HL-60 (cell line): ENCODE measurements at regions not wholly inside any gene's neighbourhood (a gene's known extent, or its start where the extent isn't known, plus 50 kb on each side); places are given as distances from the start of the nearest gene placed in this dataset.

Experiments used
- DNase-seq, 2 experiments: peaks; one replicate each; pipeline ENCODE4 v3.0.0-alpha.2; 2010 to 2020; ENCODE audit warnings: low read depth in 1 of 2, low spot score in 1 of 2
- H3K27ac ChIP-seq: fragments of 250-450 bp; sonication (Bioruptor Pico); replicated peaks from 2 replicates; pipeline ENCODE4 v1.5.1; 2020; ENCODE audit warnings: mild to moderate bottlenecking, moderate library complexity
- H3K27me3 ChIP-seq: fragments of 250-450 bp; sonication (Bioruptor Pico); 2 replicates; pipeline ENCODE4 v1.5.1; 2021; ENCODE audit warnings: mild to moderate bottlenecking, moderate library complexity; ENCODE audit not compliant: insufficient read depth, poor library complexity, severe bottlenecking
- H3K4me3 ChIP-seq: replicated peaks from 2 replicates; pipeline ENCODE4 v1.5.1; 2011; ENCODE audit warnings: mild to moderate bottlenecking, control low read depth, low read length; ENCODE audit not compliant: insufficient read depth
- CTCF ChIP-seq: IDR thresholded peaks from one replicate; pipeline ENCODE4 v1.5.1; 2011; ENCODE audit warnings: low read length, control low read depth, inconsistent platforms; ENCODE audit not compliant: insufficient read depth
- GABPA ChIP-seq: IDR thresholded peaks from 2 replicates; pipeline ENCODE4 v1.6.1; 2012; ENCODE audit warnings: low read depth
- POLR2AphosphoS5 ChIP-seq: IDR thresholded peaks from 2 replicates; pipeline ENCODE4 v1.6.1; 2012; ENCODE audit warnings: low read depth
- SPI1 ChIP-seq: IDR thresholded peaks from 2 replicates; pipeline ENCODE4 v1.6.1; 2012; ENCODE audit warnings: low read depth, mild to moderate bottlenecking, borderline replicate concordance
- TF ChIP-seq, protein P1 (sequence below): IDR thresholded peaks from 2 replicates; pipeline ENCODE4 v1.6.1; 2012; ENCODE audit warnings: low read depth; ENCODE audit not compliant: insufficient replicate concordance

DNA sequence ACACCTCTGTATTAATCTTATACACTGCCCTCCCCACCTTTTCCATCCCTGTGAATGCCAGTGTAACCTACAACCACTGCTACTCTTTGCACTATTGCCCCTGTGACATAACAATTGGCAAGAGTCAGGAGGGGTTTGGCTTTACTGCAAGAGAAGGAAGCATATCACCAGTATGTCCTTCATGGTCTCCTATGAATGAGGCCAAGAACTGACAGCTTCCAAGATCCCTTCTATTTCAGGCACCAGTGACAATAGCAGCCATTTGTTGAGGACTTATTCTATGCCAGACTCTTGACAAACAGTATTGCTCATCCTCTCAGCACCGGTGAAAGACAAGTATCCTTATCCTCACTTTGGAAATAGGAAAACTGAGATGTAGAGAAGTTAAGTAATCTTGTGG is 363.9 kb downstream of the MID1IP1 start:
- no peak for TF ChIP-seq POLR2AphosphoS5
- no peak for TF ChIP-seq CTCF
- TF ChIP-seq, protein P1, sequence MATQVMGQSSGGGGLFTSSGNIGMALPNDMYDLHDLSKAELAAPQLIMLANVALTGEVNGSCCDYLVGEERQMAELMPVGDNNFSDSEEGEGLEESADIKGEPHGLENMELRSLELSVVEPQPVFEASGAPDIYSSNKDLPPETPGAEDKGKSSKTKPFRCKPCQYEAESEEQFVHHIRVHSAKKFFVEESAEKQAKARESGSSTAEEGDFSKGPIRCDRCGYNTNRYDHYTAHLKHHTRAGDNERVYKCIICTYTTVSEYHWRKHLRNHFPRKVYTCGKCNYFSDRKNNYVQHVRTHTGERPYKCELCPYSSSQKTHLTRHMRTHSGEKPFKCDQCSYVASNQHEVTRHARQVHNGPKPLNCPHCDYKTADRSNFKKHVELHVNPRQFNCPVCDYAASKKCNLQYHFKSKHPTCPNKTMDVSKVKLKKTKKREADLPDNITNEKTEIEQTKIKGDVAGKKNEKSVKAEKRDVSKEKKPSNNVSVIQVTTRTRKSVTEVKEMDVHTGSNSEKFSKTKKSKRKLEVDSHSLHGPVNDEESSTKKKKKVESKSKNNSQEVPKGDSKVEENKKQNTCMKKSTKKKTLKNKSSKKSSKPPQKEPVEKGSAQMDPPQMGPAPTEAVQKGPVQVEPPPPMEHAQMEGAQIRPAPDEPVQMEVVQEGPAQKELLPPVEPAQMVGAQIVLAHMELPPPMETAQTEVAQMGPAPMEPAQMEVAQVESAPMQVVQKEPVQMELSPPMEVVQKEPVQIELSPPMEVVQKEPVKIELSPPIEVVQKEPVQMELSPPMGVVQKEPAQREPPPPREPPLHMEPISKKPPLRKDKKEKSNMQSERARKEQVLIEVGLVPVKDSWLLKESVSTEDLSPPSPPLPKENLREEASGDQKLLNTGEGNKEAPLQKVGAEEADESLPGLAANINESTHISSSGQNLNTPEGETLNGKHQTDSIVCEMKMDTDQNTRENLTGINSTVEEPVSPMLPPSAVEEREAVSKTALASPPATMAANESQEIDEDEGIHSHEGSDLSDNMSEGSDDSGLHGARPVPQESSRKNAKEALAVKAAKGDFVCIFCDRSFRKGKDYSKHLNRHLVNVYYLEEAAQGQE, result no peak
- TF ChIP-seq GABPA, result no peak
- TF ChIP-seq SPI1, result no peak
- peaks cover 6% of the 10 kb centered on the region for H3K27me3 ChIP-seq

DNA sequence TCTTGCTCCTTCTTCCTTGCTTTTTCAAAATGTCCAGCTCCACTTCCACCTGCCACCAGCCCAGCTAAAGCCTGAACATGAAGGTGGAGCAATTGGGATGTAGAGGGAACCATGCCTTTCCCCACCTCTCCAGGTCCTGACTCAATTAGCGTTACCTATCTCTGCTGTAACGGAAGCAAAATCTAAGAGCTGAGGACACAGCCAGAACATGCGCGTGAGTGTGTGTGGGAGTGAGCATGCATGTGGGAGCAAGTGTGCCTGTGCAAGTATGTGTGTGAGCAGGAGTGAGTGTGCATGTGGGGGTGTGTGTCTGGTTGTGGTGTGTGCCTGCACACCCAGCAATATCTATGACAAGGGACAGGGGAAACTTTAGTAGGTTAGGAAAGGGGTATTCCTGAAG is 364.5 kb downstream of the MID1IP1 start:
- Histone ChIP-seq H3K27ac (no peak overlapping the region), H3K27me3 (peaks cover 6% of the 10 kb centered on the region), H3K4me3 (no peak overlapping the region)
- no peak for DNase-seq
- TF ChIP-seq POLR2AphosphoS5, result no peak
- TF ChIP-seq GABPA, result no peak
- TF ChIP-seq, protein P1, result no peak
- no peak for TF ChIP-seq SPI1
- TF ChIP-seq CTCF, result no peak

More for the DNA sequence above, 363.9 kb downstream of the MID1IP1 start:
- no peak overlapping the region for H3K4me3 ChIP-seq
- no peak overlapping the region for H3K27ac ChIP-seq
- no peak for DNase-seq

DNA sequence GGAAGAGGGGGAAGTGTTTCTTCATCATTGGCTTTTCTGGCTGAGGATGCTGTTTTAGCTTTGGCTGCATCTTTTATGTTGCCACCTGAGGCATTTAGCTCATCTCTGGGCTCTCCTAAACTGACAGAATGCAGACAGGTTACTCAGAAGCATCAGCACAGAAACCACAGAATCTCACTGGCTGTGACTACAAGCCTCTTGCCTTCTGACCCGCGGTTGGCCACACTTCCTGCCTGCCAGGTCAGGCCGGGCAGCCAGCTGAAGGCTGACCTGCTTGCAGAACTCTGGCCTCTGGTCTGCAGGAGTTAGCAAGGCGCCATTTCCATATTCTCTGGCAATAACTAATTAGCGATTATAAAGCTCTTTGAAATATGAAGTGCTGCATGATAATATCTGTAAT is 366.5 kb downstream of the MID1IP1 start:
- no peak for DNase-seq
- no peak overlapping the region for H3K27ac ChIP-seq
- TF ChIP-seq POLR2AphosphoS5 (no peak), SPI1 (no peak), CTCF (no peak), GABPA (no peak)
- TF ChIP-seq, protein P1, result no peak
- H3K4me3 ChIP-seq, result no peak overlapping the region
- H3K27me3 ChIP-seq, result peaks cover 2% of the 10 kb centered on the region
